Neural progenitor cell (in vitro differentiated cells): ENCODE measurements at regions not wholly inside any gene's neighbourhood (a gene's known extent, or its start where the extent isn't known, plus 50 kb on each side); places are given as distances from the start of the nearest gene placed in this dataset.

Source experiments
- EZH2phosphoT487 ChIP-seq: fragments of 200-600 bp; sonication (generic); IDR thresholded peaks from 2 replicates; pipeline ENCODE4 v1.6.1; 2017; ENCODE audit warnings: antibody characterized with exemption
- TF ChIP-seq, protein P1 (sequence below): fragments of 200-600 bp; sonication (generic); IDR thresholded peaks from 2 replicates; pipeline ENCODE4 v1.5.1; 2017; ENCODE audit warnings: antibody characterized with exemption, mild to moderate bottlenecking

DNA sequence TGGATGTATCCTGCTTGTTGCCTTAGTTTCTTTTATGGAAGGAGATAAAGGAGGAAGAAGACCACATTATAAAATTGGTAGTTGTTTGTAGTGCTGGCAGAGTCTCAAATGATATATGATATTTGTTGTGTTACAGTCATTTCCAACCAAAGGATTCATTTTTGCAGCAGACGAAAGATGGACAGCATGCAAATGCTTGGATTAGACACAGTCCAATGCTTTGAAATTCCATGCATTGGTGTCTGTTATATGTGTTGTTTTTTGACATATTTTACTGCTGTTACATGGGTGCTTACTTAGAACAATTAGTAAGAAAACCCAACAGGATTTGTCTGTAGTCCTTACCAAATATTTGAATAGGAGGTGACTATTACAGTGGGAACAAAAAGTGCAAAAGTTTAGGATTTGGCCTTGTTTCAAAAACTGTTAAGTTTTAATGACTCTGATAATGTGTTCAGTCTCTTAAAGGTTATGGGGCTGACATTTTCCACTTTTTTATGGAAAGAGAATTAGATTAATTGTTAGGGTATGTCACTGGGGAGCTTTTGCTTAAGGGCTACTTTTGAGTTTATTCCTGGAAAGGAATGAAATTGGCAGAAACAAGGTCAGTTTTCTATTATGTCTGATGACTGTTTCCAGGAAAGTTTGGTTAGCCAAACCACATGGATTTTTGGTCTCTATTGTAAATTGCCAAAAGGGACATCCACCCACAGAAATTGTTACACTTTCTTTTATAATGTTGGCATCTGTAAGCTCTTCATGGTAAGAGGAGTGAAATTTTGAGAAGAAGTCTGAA lies 229.4 kb upstream of the MMADHC start:
- TF ChIP-seq, protein P1, sequence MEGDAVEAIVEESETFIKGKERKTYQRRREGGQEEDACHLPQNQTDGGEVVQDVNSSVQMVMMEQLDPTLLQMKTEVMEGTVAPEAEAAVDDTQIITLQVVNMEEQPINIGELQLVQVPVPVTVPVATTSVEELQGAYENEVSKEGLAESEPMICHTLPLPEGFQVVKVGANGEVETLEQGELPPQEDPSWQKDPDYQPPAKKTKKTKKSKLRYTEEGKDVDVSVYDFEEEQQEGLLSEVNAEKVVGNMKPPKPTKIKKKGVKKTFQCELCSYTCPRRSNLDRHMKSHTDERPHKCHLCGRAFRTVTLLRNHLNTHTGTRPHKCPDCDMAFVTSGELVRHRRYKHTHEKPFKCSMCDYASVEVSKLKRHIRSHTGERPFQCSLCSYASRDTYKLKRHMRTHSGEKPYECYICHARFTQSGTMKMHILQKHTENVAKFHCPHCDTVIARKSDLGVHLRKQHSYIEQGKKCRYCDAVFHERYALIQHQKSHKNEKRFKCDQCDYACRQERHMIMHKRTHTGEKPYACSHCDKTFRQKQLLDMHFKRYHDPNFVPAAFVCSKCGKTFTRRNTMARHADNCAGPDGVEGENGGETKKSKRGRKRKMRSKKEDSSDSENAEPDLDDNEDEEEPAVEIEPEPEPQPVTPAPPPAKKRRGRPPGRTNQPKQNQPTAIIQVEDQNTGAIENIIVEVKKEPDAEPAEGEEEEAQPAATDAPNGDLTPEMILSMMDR = no peak
- TF ChIP-seq EZH2phosphoT487 = no peak
